K562 (cell line): ENCODE measurements at regions not wholly inside any gene's neighbourhood (a gene's known extent, or its start where the extent isn't known, plus 50 kb on each side); places are given as distances from the start of the nearest gene placed in this dataset.

Experiments used
- CBX5 ChIP-seq: IDR thresholded peaks from 2 replicates; pipeline ENCODE4 v1.6.1; 2014; ENCODE audit warnings: low read depth, borderline replicate concordance
- DDX20 ChIP-seq: fragments of 450-650 bp; IDR thresholded peaks from 2 replicates; pipeline ENCODE4 v1.6.1; 2016; ENCODE audit warnings: missing genetic modification characterization, low read depth, mild to moderate bottlenecking, missing compliant biosample characterization, moderate library complexity
- EP300 ChIP-seq: IDR thresholded peaks from 2 replicates; pipeline ENCODE4 v1.6.1; 2012; ENCODE audit warnings: low read length, improper control_type of control experiment
- FOXA1 ChIP-seq: fragments of 450-650 bp; IDR thresholded peaks from 2 replicates; pipeline ENCODE4 v1.6.1; 2016; ENCODE audit warnings: mild to moderate bottlenecking, borderline replicate concordance
- HEY1 ChIP-seq: fragments of 250-450 bp; sonication (Bioruptor Pico); IDR thresholded peaks from 2 replicates; pipeline ENCODE4 v1.5.0; 2020; ENCODE audit warnings: mild to moderate bottlenecking, moderate library complexity, borderline replicate concordance
- LCOR ChIP-seq: sonication (generic); formaldehyde crosslinking; IDR thresholded peaks from 2 replicates; pipeline ENCODE4 v1.8.0; 2022; ENCODE audit warnings: mild to moderate bottlenecking, missing genetic modification reagents
- POLR2B ChIP-seq: fragments of 450-650 bp; IDR thresholded peaks from 2 replicates; pipeline ENCODE4 v1.6.1; 2018; ENCODE audit warnings: low read depth; ENCODE audit not compliant: partially characterized antibody
- TAL1 ChIP-seq: fragments of 450-650 bp; IDR thresholded peaks from 2 replicates; pipeline ENCODE4 v1.6.1; 2016; ENCODE audit warnings: mild to moderate bottlenecking
- TRIM28 ChIP-seq: fragments of 450-650 bp; IDR thresholded peaks from 2 replicates; pipeline ENCODE4 v1.6.1; 2017
- TSHZ1 ChIP-seq: fragments of 250-450 bp; sonication (Bioruptor Pico); IDR thresholded peaks from 2 replicates; pipeline ENCODE4 v1.4.0; 2020; ENCODE audit warnings: mild to moderate bottlenecking, moderate library complexity
- ZFP36 ChIP-seq: fragments of 150-350 bp; IDR thresholded peaks from 2 replicates; pipeline ENCODE4 v1.6.1; 2018; ENCODE audit warnings: low read length, low read depth; ENCODE audit not compliant: partially characterized antibody
- ZNF274 ChIP-seq: IDR thresholded peaks from 2 replicates; pipeline ENCODE4 v1.6.1; 2011; ENCODE audit warnings: low read depth, mild to moderate bottlenecking, low read length, moderate library complexity, borderline replicate concordance
- ZNF316 ChIP-seq: fragments of 450-650 bp; IDR thresholded peaks from 2 replicates; pipeline ENCODE4 v1.6.1; 2016
- ZNF639 ChIP-seq, 2 experiments: fragments of 200-800 bp in 1 of 2; sonication (Bioruptor generic) in 1 of 2; sonication (generic) in 1 of 2; formaldehyde crosslinking in 1 of 2; IDR thresholded peaks in 1 of 2; conservative IDR thresholded peaks in 1 of 2; 2 replicates each; pipeline versions ENCODE4 v1.5.0 to v1.6.1; 2016 to 2020; ENCODE audit warnings: missing compliant biosample characterization in 1 of 2, missing genetic modification characterization in 1 of 2, missing genetic modification reagents in 1 of 2
- ZNF79 ChIP-seq: fragments of 250-450 bp; sonication (Bioruptor Pico); IDR thresholded peaks from 2 replicates; pipeline ENCODE4 v1.4.0; 2020; ENCODE audit warnings: low read depth, mild to moderate bottlenecking, moderate library complexity
- TF ChIP-seq, protein P1 (sequence below): sonication (generic); formaldehyde crosslinking; IDR thresholded peaks from 2 replicates; pipeline ENCODE4 v1.8.0; 2022; ENCODE audit warnings: mild to moderate bottlenecking, missing genetic modification reagents
- TF ChIP-seq, protein P2 (sequence below): fragments of 250-450 bp; sonication (Bioruptor Pico); IDR thresholded peaks from 2 replicates; pipeline ENCODE4 v1.8.0; 2021; ENCODE audit warnings: mild to moderate bottlenecking, moderate library complexity
- TF ChIP-seq, protein P3 (sequence below): fragments of 450-650 bp; IDR thresholded peaks from 2 replicates; pipeline ENCODE4 v1.6.1; 2017; ENCODE audit warnings: antibody characterized with exemption
- TF ChIP-seq, protein P4 (sequence below): fragments of 200-800 bp; sonication (Bioruptor generic); IDR thresholded peaks from 2 replicates; pipeline ENCODE4 v1.6.1; 2017; ENCODE audit warnings: missing genetic modification characterization, missing compliant biosample characterization

- no peak for TF ChIP-seq ZNF274
- TF ChIP-seq ZNF79 (CRISPR knock-in tag): no peak
- TF ChIP-seq, protein P1, sequence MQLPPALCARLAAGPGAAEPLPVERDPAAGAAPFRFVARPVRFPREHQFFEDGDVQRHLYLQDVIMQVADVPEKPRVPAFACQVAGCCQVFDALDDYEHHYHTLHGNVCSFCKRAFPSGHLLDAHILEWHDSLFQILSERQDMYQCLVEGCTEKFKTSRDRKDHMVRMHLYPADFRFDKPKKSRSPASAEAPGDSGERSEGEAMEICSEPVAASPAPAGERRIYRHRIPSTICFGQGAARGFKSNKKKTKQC (CRISPR knock-in tag): no peak
- peak; percentile 81 for TF ChIP-seq DDX20 (tag)
- peak; percentile 65 for TF ChIP-seq EP300
- TF ChIP-seq TAL1: peak; percentile 92
- no peak for TF ChIP-seq ZNF316
- TF ChIP-seq, protein P2, sequence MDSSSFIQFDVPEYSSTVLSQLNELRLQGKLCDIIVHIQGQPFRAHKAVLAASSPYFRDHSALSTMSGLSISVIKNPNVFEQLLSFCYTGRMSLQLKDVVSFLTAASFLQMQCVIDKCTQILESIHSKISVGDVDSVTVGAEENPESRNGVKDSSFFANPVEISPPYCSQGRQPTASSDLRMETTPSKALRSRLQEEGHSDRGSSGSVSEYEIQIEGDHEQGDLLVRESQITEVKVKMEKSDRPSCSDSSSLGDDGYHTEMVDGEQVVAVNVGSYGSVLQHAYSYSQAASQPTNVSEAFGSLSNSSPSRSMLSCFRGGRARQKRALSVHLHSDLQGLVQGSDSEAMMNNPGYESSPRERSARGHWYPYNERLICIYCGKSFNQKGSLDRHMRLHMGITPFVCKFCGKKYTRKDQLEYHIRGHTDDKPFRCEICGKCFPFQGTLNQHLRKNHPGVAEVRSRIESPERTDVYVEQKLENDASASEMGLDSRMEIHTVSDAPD (CRISPR knock-in tag): no peak
- no peak for TF ChIP-seq LCOR
- TF ChIP-seq HEY1 (CRISPR knock-in tag): no peak
- TF ChIP-seq ZFP36: peak; percentile 79
- no peak for TF ChIP-seq POLR2B
- TF ChIP-seq TSHZ1 (CRISPR knock-in tag): peak; percentile 85
- TF ChIP-seq CBX5: no peak
- no peak for TF ChIP-seq ZNF639 (CRISPR knock-in tag; conservative IDR thresholded peaks at IDR 0.05 in 1 of 2, IDR thresholded peaks at IDR 0.05 in 1 of 2)
- TF ChIP-seq, protein P3, sequence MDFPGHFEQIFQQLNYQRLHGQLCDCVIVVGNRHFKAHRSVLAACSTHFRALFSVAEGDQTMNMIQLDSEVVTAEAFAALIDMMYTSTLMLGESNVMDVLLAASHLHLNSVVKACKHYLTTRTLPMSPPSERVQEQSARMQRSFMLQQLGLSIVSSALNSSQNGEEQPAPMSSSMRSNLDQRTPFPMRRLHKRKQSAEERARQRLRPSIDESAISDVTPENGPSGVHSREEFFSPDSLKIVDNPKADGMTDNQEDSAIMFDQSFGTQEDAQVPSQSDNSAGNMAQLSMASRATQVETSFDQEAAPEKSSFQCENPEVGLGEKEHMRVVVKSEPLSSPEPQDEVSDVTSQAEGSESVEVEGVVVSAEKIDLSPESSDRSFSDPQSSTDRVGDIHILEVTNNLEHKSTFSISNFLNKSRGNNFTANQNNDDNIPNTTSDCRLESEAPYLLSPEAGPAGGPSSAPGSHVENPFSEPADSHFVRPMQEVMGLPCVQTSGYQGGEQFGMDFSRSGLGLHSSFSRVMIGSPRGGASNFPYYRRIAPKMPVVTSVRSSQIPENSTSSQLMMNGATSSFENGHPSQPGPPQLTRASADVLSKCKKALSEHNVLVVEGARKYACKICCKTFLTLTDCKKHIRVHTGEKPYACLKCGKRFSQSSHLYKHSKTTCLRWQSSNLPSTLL: no peak
- TF ChIP-seq, protein P4, sequence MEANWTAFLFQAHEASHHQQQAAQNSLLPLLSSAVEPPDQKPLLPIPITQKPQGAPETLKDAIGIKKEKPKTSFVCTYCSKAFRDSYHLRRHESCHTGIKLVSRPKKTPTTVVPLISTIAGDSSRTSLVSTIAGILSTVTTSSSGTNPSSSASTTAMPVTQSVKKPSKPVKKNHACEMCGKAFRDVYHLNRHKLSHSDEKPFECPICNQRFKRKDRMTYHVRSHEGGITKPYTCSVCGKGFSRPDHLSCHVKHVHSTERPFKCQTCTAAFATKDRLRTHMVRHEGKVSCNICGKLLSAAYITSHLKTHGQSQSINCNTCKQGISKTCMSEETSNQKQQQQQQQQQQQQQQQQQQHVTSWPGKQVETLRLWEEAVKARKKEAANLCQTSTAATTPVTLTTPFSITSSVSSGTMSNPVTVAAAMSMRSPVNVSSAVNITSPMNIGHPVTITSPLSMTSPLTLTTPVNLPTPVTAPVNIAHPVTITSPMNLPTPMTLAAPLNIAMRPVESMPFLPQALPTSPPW (CRISPR knock-in tag): no peak
- no peak for TF ChIP-seq FOXA1
- peak; percentile 76 for TF ChIP-seq TRIM28
These were observed 147.2 kb downstream of the AKR1D1 start (continued) for GRCh38 chr7:138223402-138223879.
